Neural crest cell (in vitro differentiated cells): ENCODE measurements at regions not wholly inside any gene's neighbourhood (a gene's known extent, or its start where the extent isn't known, plus 50 kb on each side); places are given as distances from the start of the nearest gene placed in this dataset.

ENCODE experiments used
- DNase-seq: peaks from one replicate; pipeline ENCODE4 v3.0.0; 2021; ENCODE audit warnings: low read depth, mixed read lengths, low spot score
- H3K27ac Mint-ChIP-seq: one replicate; pipeline ENCODE4 v1.8.0; 2021; ENCODE audit warnings: mild to moderate bottlenecking, mixed read lengths; ENCODE audit not compliant: unreplicated experiment
- H3K27me3 Mint-ChIP-seq: 2 replicates; pipeline ENCODE4 v1.8.0; 2021; ENCODE audit warnings: low read depth, mild to moderate bottlenecking, mixed read lengths
- H3K36me3 Mint-ChIP-seq: 2 replicates; pipeline ENCODE4 v1.8.0; 2021; ENCODE audit warnings: low read depth, mild to moderate bottlenecking, mixed read lengths
- H3K4me1 Mint-ChIP-seq: 2 replicates; pipeline ENCODE4 v1.8.0; 2021; ENCODE audit warnings: mixed read lengths
- H3K4me3 Mint-ChIP-seq: one replicate; pipeline ENCODE4 v1.8.0; 2021; ENCODE audit warnings: mild to moderate bottlenecking, mixed read lengths
- H3K9me3 Mint-ChIP-seq: 2 replicates; pipeline ENCODE4 v1.8.0; 2021; ENCODE audit warnings: mixed read lengths
- CTCF ChIP-seq: fragments of 200-600 bp; sonication (generic); conservative IDR thresholded peaks from 2 replicates; pipeline ENCODE4 v1.5.0; 2021; ENCODE audit warnings: antibody characterized with exemption, mild to moderate bottlenecking

GRCh38 chr5:92567831-92568450, 1013.1 kb downstream of the NR2F1-AS1 start:
- no peak overlapping the region for H3K4me3 Mint-ChIP-seq
- no peak for TF ChIP-seq CTCF
- no peaks in the 10 kb centered on the region for H3K27me3 Mint-ChIP-seq
- no peak for DNase-seq
- H3K4me1 Mint-ChIP-seq = peaks cover 10% of the 10 kb centered on the region
- no peak overlapping the region for H3K27ac Mint-ChIP-seq
- no peaks in the 10 kb centered on the region for H3K36me3 Mint-ChIP-seq
- no peaks in the 10 kb centered on the region for H3K9me3 Mint-ChIP-seq

DNA sequence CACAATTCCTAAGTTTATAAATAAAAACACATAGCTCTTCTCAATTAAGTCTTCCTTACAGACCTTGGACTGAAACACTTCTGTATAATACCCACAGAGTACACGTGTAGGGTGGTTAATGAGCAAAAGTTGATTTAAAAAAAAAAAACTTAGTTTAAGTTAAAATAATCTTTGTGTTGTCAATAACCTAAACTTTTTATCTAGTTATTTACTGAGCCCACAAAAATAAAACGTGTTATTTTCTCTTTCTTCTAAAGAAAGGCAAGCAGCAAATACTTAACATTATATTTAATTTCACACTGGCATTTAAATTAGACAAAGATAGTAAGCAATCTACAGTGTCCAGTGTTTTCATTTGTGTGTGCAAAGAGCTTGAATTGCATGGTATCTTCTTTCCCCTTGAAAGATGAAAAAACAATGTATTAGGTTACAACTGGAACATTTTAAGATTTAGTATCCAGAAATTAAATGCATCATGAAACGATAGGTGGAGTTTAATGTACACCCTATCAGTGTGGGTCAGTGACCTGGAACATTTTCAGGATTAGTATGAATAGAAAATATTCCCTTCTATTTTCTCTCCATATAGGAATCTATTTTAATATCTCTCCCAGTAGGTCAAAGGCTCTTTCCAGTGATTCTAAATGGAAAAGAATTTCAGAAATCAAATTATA, 1014.8 kb downstream of the NR2F1-AS1 start:
- TF ChIP-seq CTCF = no peak
- no peak overlapping the region for H3K4me3 Mint-ChIP-seq

GRCh38 chr5:92565673-92566072, 1015.3 kb downstream of the NR2F1-AS1 start:
- H3K27ac Mint-ChIP-seq = no peak overlapping the region
- no peak for DNase-seq
- H3K4me3 Mint-ChIP-seq = no peak overlapping the region
- peaks cover 21% of the 10 kb centered on the region for H3K4me1 Mint-ChIP-seq
- H3K36me3 Mint-ChIP-seq = no peaks in the 10 kb centered on the region
- TF ChIP-seq CTCF = no peak
- no peaks in the 10 kb centered on the region for H3K9me3 Mint-ChIP-seq
- H3K27me3 Mint-ChIP-seq = no peaks in the 10 kb centered on the region

More for the DNA sequence above, 1014.8 kb downstream of the NR2F1-AS1 start:
- Mint-ChIP-seq H3K27ac (no peak overlapping the region), H3K36me3 (no peaks in the 10 kb centered on the region), H3K4me1 (peaks cover 16% of the 10 kb centered on the region), H3K27me3 (no peaks in the 10 kb centered on the region), H3K9me3 (no peaks in the 10 kb centered on the region)
- no peak for DNase-seq

- no peaks in the 10 kb centered on the region for H3K27me3 Mint-ChIP-seq
- H3K4me3 Mint-ChIP-seq = no peak overlapping the region
- no peak for DNase-seq
- peaks cover 21% of the 10 kb centered on the region for H3K4me1 Mint-ChIP-seq
- no peak overlapping the region for H3K27ac Mint-ChIP-seq
- TF ChIP-seq CTCF = no peak
- H3K36me3 Mint-ChIP-seq = no peaks in the 10 kb centered on the region
- no peaks in the 10 kb centered on the region for H3K9me3 Mint-ChIP-seq
These were observed 1019.0 kb downstream of the NR2F1-AS1 start for GRCh38 chr5:92562065-92562464.

- peaks cover 5% of the 10 kb centered on the region for H3K9me3 Mint-ChIP-seq
- H3K4me1 Mint-ChIP-seq = peaks cover 21% of the 10 kb centered on the region
- TF ChIP-seq CTCF = no peak
- no peaks in the 10 kb centered on the region for H3K36me3 Mint-ChIP-seq
- no peak for DNase-seq
- no peaks in the 10 kb centered on the region for H3K27me3 Mint-ChIP-seq
- H3K27ac Mint-ChIP-seq = no peak overlapping the region
- no peak overlapping the region for H3K4me3 Mint-ChIP-seq
These were observed 1019.5 kb downstream of the NR2F1-AS1 start for GRCh38 chr5:92561411-92561959.
